Liver (tissue), 8 donors: ENCODE measurements at regions not wholly inside any gene's neighbourhood (a gene's known extent, or its start where the extent isn't known, plus 50 kb on each side); places are given as distances from the start of the nearest gene placed in this dataset.

ENCODE experiments used
- DNase-seq: peaks from one replicate; pipeline ENCODE4 v3.0.0-alpha.2; 2017; ENCODE audit warnings: low spot score
- H3K27ac ChIP-seq, 2 donors: one replicate each; pipeline ENCODE4 v1.7.0; 2013; ENCODE audit warnings: inconsistent platforms in 2 of 2, low read length in 2 of 2, control low read depth in 1 of 2, low read depth in 1 of 2, mild to moderate bottlenecking in 1 of 2
- H3K27me3 ChIP-seq, 4 donors: one replicate each; pipeline versions ENCODE4 v1.6.1 to v1.7.0; 2013; ENCODE audit warnings: low read length in 3 of 4, inconsistent platforms in 1 of 4, mild to moderate bottlenecking in 1 of 4, moderate library complexity in 1 of 4; ENCODE audit not compliant: control insufficient read depth in 4 of 4, insufficient read depth in 4 of 4
- H3K36me3 ChIP-seq, 4 donors: one replicate each; pipeline versions ENCODE4 v1.6.1 to v1.7.0; 2013; ENCODE audit warnings: low read length in 3 of 4, mild to moderate bottlenecking in 3 of 4, low read depth in 1 of 4, moderate library complexity in 1 of 4; ENCODE audit not compliant: control insufficient read depth in 4 of 4, insufficient read depth in 3 of 4
- H3K4me1 ChIP-seq, 4 donors: one replicate each; pipeline versions ENCODE4 v1.6.1 to v1.7.0; 2013; ENCODE audit warnings: low read length in 3 of 4, mild to moderate bottlenecking in 3 of 4, moderate library complexity in 1 of 4; ENCODE audit not compliant: control insufficient read depth in 4 of 4, insufficient read depth in 4 of 4
- H3K4me3 ChIP-seq, 3 donors: one replicate each; pipeline versions ENCODE4 v1.6.1 to v1.7.0; 2013; ENCODE audit warnings: low read length in 3 of 3, control low read depth in 1 of 3, low read depth in 1 of 3, mild to moderate bottlenecking in 1 of 3
- H3K9ac ChIP-seq, 2 donors: one replicate each; pipeline ENCODE4 v1.7.0; 2013; ENCODE audit warnings: low read length in 2 of 2, mild to moderate bottlenecking in 2 of 2, moderate library complexity in 2 of 2, control low read depth in 1 of 2, low read depth in 1 of 2
- H3K9me3 ChIP-seq, 4 donors: one replicate each; pipeline versions ENCODE4 v1.6.1 to v1.7.0; 2013; ENCODE audit warnings: low read length in 3 of 4; ENCODE audit not compliant: control insufficient read depth in 4 of 4
- FOXA1 ChIP-seq: IDR thresholded peaks from 2 replicates; pipeline ENCODE4 v1.6.1; 2016; ENCODE audit warnings: antibody characterized with exemption
- HNF4A ChIP-seq, 2 donors: conservative IDR thresholded peaks; 2 replicates each; pipeline ENCODE4 v1.6.1; 2016; ENCODE audit warnings: antibody characterized with exemption in 2 of 2, mild to moderate bottlenecking in 2 of 2
- HNF4G ChIP-seq: IDR thresholded peaks from 2 replicates; pipeline ENCODE4 v1.6.1; 2016; ENCODE audit warnings: antibody characterized with exemption
- JUND ChIP-seq, 2 donors: IDR thresholded peaks; 2 replicates each; pipeline ENCODE4 v1.6.1; 2016; ENCODE audit warnings: antibody characterized with exemption in 2 of 2
- MAX ChIP-seq: IDR thresholded peaks from 2 replicates; pipeline ENCODE4 v1.6.1; 2016; ENCODE audit warnings: antibody characterized with exemption
- NR2F2 ChIP-seq: IDR thresholded peaks from 2 replicates; pipeline ENCODE4 v1.6.1; 2016; ENCODE audit warnings: antibody characterized with exemption
- RAD21 ChIP-seq, 2 donors: IDR thresholded peaks; 2 replicates each; pipeline ENCODE4 v1.6.1; 2016; ENCODE audit warnings: antibody characterized with exemption in 2 of 2, mild to moderate bottlenecking in 2 of 2
- RXRA ChIP-seq, 2 donors: IDR thresholded peaks; 2 replicates each; pipeline ENCODE4 v1.6.1; 2017 to 2018; ENCODE audit warnings: antibody characterized with exemption in 2 of 2, mild to moderate bottlenecking in 1 of 2
- TAF1 ChIP-seq: conservative IDR thresholded peaks from 2 replicates; pipeline ENCODE4 v1.6.1; 2016; ENCODE audit warnings: antibody characterized with exemption, mild to moderate bottlenecking
- YY1 ChIP-seq: IDR thresholded peaks from 2 replicates; pipeline ENCODE4 v1.6.1; 2016; ENCODE audit warnings: antibody characterized with exemption, mild to moderate bottlenecking
- WGBS: extraction: QIAGEN DNeasy Blood & Tissue Kit; methylation state at CpG from one replicate; pipeline ENCODE4 v1.1.7; 2013; 5-methylcytosine and 5-hydroxymethylcytosine counted together
- TF ChIP-seq, protein P1 (sequence below): IDR thresholded peaks from 2 replicates; pipeline ENCODE4 v1.6.1; 2016; ENCODE audit warnings: antibody characterized with exemption
- TF ChIP-seq, protein P2 (sequence below): IDR thresholded peaks from 2 replicates; pipeline ENCODE4 v1.6.1; 2016; ENCODE audit warnings: antibody characterized with exemption, mild to moderate bottlenecking
- TF ChIP-seq, protein P3 (sequence below): fragments of 150-350 bp; IDR thresholded peaks from 2 replicates; pipeline ENCODE4 v1.5.1; 2017; ENCODE audit warnings: improper control_type of control experiment, low read depth, low read length; ENCODE audit not compliant: missing input control
- donor health status: healthy.
- donor health status: healthy.
- donor health status: healthy.
- donor health status: healthy.
- donor health status: healthy.

DNA sequence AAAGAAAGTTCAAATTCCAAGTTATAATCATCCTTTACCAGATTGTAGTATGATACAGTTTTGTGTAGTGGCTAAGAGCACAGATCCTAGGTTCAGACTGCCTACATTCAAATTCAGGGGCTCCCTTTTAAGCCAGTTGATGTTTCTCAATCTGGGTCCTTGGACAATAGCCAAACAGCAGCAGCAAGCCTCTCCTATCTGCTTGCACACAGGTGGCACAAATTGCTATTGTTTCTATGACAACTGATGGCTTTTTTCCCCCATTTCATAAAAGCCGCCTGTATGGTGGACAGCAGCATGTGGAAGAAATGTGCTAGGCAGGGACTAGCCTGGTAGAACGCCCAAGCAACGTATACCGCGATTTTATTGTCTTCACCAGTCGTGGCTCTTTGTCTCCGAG is 76.5 kb downstream of the S1PR1 start:
- no peak overlapping the region for H3K9ac ChIP-seq
- H3K4me3 ChIP-seq, result no peak overlapping the region
- H3K9me3 ChIP-seq, result no peaks in the 10 kb centered on the region
- peaks cover 0 to 4% (median 2%) of the 10 kb centered on the region in 4 donors for H3K27me3 ChIP-seq
- H3K36me3 ChIP-seq, result no peaks in the 10 kb centered on the region
- no peak overlapping the region for H3K27ac ChIP-seq
- DNase-seq, result no peak
- 94% methylated on average over 7 of the region's 7 CpGs for WGBS
- peaks cover 0 to 8% (median 6%) of the 10 kb centered on the region in 4 donors for H3K4me1 ChIP-seq
- TF ChIP-seq MAX (no peak), RAD21 (IDR thresholded peaks at IDR 0.05) (no peak), HNF4A (conservative IDR thresholded peaks at IDR 0.05) (no peak), JUND (IDR thresholded peaks at IDR 0.05) (no peak), NR2F2 (no peak), RXRA (IDR thresholded peaks at IDR 0.05) (no peak)
- TF ChIP-seq, protein P1, sequence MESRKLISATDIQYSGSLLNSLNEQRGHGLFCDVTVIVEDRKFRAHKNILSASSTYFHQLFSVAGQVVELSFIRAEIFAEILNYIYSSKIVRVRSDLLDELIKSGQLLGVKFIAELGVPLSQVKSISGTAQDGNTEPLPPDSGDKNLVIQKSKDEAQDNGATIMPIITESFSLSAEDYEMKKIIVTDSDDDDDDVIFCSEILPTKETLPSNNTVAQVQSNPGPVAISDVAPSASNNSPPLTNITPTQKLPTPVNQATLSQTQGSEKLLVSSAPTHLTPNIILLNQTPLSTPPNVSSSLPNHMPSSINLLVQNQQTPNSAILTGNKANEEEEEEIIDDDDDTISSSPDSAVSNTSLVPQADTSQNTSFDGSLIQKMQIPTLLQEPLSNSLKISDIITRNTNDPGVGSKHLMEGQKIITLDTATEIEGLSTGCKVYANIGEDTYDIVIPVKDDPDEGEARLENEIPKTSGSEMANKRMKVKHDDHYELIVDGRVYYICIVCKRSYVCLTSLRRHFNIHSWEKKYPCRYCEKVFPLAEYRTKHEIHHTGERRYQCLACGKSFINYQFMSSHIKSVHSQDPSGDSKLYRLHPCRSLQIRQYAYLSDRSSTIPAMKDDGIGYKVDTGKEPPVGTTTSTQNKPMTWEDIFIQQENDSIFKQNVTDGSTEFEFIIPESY, result no peak

GRCh38 chr1:101314244-101314643 is 77.4 kb downstream of the S1PR1 start:
- DNase-seq, result no peak
- Histone ChIP-seq H3K27ac (no peak overlapping the region), H3K27me3 (peaks cover 0 to 4% (median 2%) of the 10 kb centered on the region in 4 donors), H3K4me1 (peaks cover 0 to 8% (median 6%) of the 10 kb centered on the region in 4 donors), H3K9me3 (no peaks in the 10 kb centered on the region), H3K4me3 (no peak overlapping the region), H3K36me3 (no peaks in the 10 kb centered on the region), H3K9ac (no peak overlapping the region)
- TF ChIP-seq, protein P2, sequence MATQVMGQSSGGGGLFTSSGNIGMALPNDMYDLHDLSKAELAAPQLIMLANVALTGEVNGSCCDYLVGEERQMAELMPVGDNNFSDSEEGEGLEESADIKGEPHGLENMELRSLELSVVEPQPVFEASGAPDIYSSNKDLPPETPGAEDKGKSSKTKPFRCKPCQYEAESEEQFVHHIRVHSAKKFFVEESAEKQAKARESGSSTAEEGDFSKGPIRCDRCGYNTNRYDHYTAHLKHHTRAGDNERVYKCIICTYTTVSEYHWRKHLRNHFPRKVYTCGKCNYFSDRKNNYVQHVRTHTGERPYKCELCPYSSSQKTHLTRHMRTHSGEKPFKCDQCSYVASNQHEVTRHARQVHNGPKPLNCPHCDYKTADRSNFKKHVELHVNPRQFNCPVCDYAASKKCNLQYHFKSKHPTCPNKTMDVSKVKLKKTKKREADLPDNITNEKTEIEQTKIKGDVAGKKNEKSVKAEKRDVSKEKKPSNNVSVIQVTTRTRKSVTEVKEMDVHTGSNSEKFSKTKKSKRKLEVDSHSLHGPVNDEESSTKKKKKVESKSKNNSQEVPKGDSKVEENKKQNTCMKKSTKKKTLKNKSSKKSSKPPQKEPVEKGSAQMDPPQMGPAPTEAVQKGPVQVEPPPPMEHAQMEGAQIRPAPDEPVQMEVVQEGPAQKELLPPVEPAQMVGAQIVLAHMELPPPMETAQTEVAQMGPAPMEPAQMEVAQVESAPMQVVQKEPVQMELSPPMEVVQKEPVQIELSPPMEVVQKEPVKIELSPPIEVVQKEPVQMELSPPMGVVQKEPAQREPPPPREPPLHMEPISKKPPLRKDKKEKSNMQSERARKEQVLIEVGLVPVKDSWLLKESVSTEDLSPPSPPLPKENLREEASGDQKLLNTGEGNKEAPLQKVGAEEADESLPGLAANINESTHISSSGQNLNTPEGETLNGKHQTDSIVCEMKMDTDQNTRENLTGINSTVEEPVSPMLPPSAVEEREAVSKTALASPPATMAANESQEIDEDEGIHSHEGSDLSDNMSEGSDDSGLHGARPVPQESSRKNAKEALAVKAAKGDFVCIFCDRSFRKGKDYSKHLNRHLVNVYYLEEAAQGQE, result no peak
- TF ChIP-seq JUND (IDR thresholded peaks at IDR 0.05), result no peak
- TF ChIP-seq YY1, result no peak
- no peak for TF ChIP-seq MAX
- TF ChIP-seq HNF4A (conservative IDR thresholded peaks at IDR 0.05), result no peak
- 95% methylated on average over 2 of the region's 2 CpGs for WGBS

DNA sequence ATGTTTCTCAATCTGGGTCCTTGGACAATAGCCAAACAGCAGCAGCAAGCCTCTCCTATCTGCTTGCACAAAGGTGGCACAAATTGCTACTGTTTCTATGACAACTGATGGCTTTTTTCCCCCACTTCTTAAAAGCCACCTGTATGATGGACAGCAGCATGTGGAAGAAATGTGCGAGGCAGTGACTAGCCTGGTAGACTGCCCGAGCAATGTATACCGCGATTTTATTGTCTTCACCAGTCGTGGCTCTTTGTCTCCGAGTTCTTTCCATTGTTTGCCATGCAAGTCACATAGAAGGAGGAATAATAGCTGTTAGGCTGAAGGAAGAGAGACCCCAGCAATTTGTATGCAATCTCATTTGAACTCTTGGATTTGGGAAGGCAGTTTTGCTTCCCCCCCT is 79.4 kb downstream of the S1PR1 start:
- 77% methylated on average over 6 of the region's 6 CpGs for WGBS
- no peak overlapping the region for H3K9ac ChIP-seq
- TF ChIP-seq, protein P2, result no peak
- TF ChIP-seq TAF1 (no peak), YY1 (no peak), NR2F2 (no peak), JUND (IDR thresholded peaks at IDR 0.05) (no peak), RAD21 (IDR thresholded peaks at IDR 0.05) (no peak), FOXA1 (no peak), HNF4G (no peak)
- TF ChIP-seq, protein P1, result no peak
- TF ChIP-seq, protein P3, sequence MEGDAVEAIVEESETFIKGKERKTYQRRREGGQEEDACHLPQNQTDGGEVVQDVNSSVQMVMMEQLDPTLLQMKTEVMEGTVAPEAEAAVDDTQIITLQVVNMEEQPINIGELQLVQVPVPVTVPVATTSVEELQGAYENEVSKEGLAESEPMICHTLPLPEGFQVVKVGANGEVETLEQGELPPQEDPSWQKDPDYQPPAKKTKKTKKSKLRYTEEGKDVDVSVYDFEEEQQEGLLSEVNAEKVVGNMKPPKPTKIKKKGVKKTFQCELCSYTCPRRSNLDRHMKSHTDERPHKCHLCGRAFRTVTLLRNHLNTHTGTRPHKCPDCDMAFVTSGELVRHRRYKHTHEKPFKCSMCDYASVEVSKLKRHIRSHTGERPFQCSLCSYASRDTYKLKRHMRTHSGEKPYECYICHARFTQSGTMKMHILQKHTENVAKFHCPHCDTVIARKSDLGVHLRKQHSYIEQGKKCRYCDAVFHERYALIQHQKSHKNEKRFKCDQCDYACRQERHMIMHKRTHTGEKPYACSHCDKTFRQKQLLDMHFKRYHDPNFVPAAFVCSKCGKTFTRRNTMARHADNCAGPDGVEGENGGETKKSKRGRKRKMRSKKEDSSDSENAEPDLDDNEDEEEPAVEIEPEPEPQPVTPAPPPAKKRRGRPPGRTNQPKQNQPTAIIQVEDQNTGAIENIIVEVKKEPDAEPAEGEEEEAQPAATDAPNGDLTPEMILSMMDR, result no peak

More for the DNA sequence above, 79.4 kb downstream of the S1PR1 start:
- H3K9me3 ChIP-seq, result no peaks in the 10 kb centered on the region
- H3K27me3 ChIP-seq, result peaks cover 0 to 4% (median 2%) of the 10 kb centered on the region in 4 donors
- H3K4me3 ChIP-seq, result no peak overlapping the region
- H3K4me1 ChIP-seq, result no peaks in the 10 kb centered on the region
- DNase-seq, result no peak
- no peak overlapping the region for H3K27ac ChIP-seq
- H3K36me3 ChIP-seq, result no peaks in the 10 kb centered on the region
